Endothelial cell of umbilical vein (primary cell): ENCODE measurements at regions not wholly inside any gene's neighbourhood (a gene's known extent, or its start where the extent isn't known, plus 50 kb on each side); places are given as distances from the start of the nearest gene placed in this dataset.
"Not testable (repeated sequence)": the region's sequence is repeated elsewhere in the genome, so short reads cannot be mapped to it uniquely, and the experiment has no call there.

Experiments used
- BruUV-seq: library from RNA; stranded (reverse); fragments of 400-500 nt; replicated peaks from 2 replicates; lab custom pipeline; 2021; lab: Mats Ljungman, UMichigan
- CTCF ChIA-PET: fragments of 300-600, 350-600 bp; sonication (Branson Sonifier 250); formaldehyde crosslinking; loops from one replicate; lab custom pipeline; 2021; ENCODE audit warnings: antibody characterized with exemption, inconsistent platforms; lab: Charles Lee
- POLR2A ChIA-PET: fragments of 300-600, 350-600 bp; sonication (Branson Sonifier 250); formaldehyde crosslinking; loops from one replicate; lab custom pipeline; 2021; ENCODE audit warnings: antibody characterized with exemption, inconsistent platforms; lab: Charles Lee
- DNase-seq: peaks from one replicate; pipeline ENCODE4 v3.0.0-alpha.2; 2011; ENCODE audit warnings: low read depth, low spot score
- FAIRE-seq: peaks from 2 replicates; lab custom pipeline; 2011; peaks lifted over from hg19 to GRCh38; lab: Jason Lieb, UNC
- H2AFZ ChIP-seq: 2 replicates; pipeline ENCODE4 v1.6.0; 2012; ENCODE audit warnings: low read depth, low read length, control low read depth, inconsistent platforms
- H3K27ac ChIP-seq: 2 replicates; pipeline ENCODE4 v1.5.1; 2011; ENCODE audit warnings: low read depth, mild to moderate bottlenecking, control low read depth, low read length, moderate library complexity; ENCODE audit not compliant: insufficient read depth
- H3K27me3 ChIP-seq, 2 experiments: 2 replicates each; pipeline versions ENCODE4 v1.6.0 to v1.6.1; 2011; ENCODE audit warnings: low read length in 2 of 2, mixed read lengths in 1 of 2; ENCODE audit not compliant: control insufficient read depth in 2 of 2, insufficient read depth in 2 of 2
- H3K36me3 ChIP-seq, 2 experiments: 2 replicates in 1 of 2; 3 replicates in 1 of 2; pipeline ENCODE4 v1.5.1; 2011; ENCODE audit warnings: low read length in 2 of 2, mild to moderate bottlenecking in 1 of 2, moderate library complexity in 1 of 2; ENCODE audit not compliant: control insufficient read depth in 2 of 2, insufficient read depth in 2 of 2; ENCODE audit errors: extremely low read depth in 1 of 2
- H3K4me1 ChIP-seq: 3 replicates; pipeline ENCODE4 v1.5.1; 2011; ENCODE audit warnings: mild to moderate bottlenecking, low read length; ENCODE audit not compliant: control insufficient read depth, insufficient read depth; ENCODE audit errors: extremely low read depth
- H3K4me2 ChIP-seq: 2 replicates; pipeline ENCODE4 v1.6.1; 2011; ENCODE audit warnings: low read length, control low read depth, mixed read lengths; ENCODE audit not compliant: insufficient read depth
- H3K4me3 ChIP-seq, 3 experiments: fragments of 200-600 bp in 1 of 3; sonication (generic), shearing (Covaris generic) in 1 of 3; replicated peaks in 1 of 3; 2 replicates each; pipeline ENCODE4 v1.5.1; 2011 to 2016; ENCODE audit warnings: control low read depth in 3 of 3, low read length in 3 of 3, mild to moderate bottlenecking in 2 of 3, inconsistent platforms in 1 of 3, low read depth in 1 of 3, moderate library complexity in 1 of 3; ENCODE audit not compliant: insufficient read depth in 1 of 3
- H3K79me2 ChIP-seq: 2 replicates; pipeline ENCODE4 v1.6.0; 2012; ENCODE audit warnings: low read length, inconsistent platforms; ENCODE audit not compliant: control insufficient read depth, insufficient read depth
- H3K9ac ChIP-seq: replicated peaks from 2 replicates; pipeline ENCODE3; 2011; ENCODE audit warnings: low read length, control low read depth; ENCODE audit not compliant: insufficient read depth; ENCODE audit errors: extremely low read depth
- H3K9me1 ChIP-seq: replicated peaks from 3 replicates; pipeline ENCODE4 v1.6.0; 2011; ENCODE audit warnings: mild to moderate bottlenecking, low read length; ENCODE audit not compliant: control insufficient read depth, insufficient read depth; ENCODE audit errors: extremely low read depth
- H3K9me3 ChIP-seq: replicated peaks from 2 replicates; pipeline ENCODE4 v1.5.1; 2012; ENCODE audit warnings: low read length, inconsistent platforms; ENCODE audit not compliant: control insufficient read depth, insufficient read depth
- H4K20me1 ChIP-seq: replicated peaks from 2 replicates; pipeline ENCODE3; 2011; ENCODE audit warnings: mild to moderate bottlenecking, low read length; ENCODE audit not compliant: control insufficient read depth, insufficient read depth; ENCODE audit errors: extremely low read depth
- CTCF ChIP-seq, 2 donors: IDR thresholded peaks; 1 replicate in 1 of 2; 2 replicates in 1 of 2; pipeline ENCODE4 v1.5.1; 2011; ENCODE audit warnings: low read length in 2 of 2, mild to moderate bottlenecking in 2 of 2, moderate library complexity in 2 of 2, control low read depth in 1 of 2, inconsistent platforms in 1 of 2, low read depth in 1 of 2; ENCODE audit not compliant: insufficient read depth in 1 of 2; ENCODE audit errors: extremely low read depth in 1 of 2
- EZH2 ChIP-seq: IDR thresholded peaks from 2 replicates; pipeline ENCODE4 v1.6.1; 2012; ENCODE audit warnings: borderline replicate concordance, low read depth, mild to moderate bottlenecking, moderate library complexity, low read length, inconsistent platforms; ENCODE audit not compliant: severe bottlenecking
- FOS ChIP-seq: IDR thresholded peaks from 2 replicates; pipeline ENCODE4 v1.6.1; 2011; ENCODE audit warnings: mild to moderate bottlenecking, low read length, moderate library complexity, borderline replicate concordance; ENCODE audit not compliant: insufficient read depth
- GATA2 ChIP-seq: IDR thresholded peaks from 2 replicates; pipeline ENCODE4 v1.7.0; 2011; ENCODE audit warnings: low read depth, mild to moderate bottlenecking, moderate library complexity, mixed read lengths, low read length; ENCODE audit not compliant: insufficient read length, insufficient read depth
- JUN ChIP-seq: IDR thresholded peaks from 2 replicates; pipeline ENCODE4 v1.6.1; 2011; ENCODE audit warnings: borderline replicate concordance, low read depth; ENCODE audit not compliant: insufficient read length, insufficient read depth
- MAX ChIP-seq: IDR thresholded peaks from 2 replicates; pipeline ENCODE4 v1.6.1; 2011; ENCODE audit not compliant: insufficient read depth, insufficient read length
- MYC ChIP-seq: IDR thresholded peaks from one replicate; pipeline ENCODE4 v1.6.1; 2011; ENCODE audit warnings: mild to moderate bottlenecking, low read depth, low read length
- POLR2A ChIP-seq: IDR thresholded peaks from 2 replicates; pipeline ENCODE4 v1.6.1; 2012; ENCODE audit warnings: low read depth, mild to moderate bottlenecking, control low read depth, low read length
- POLR2AphosphoS5 ChIP-seq: IDR thresholded peaks from 2 replicates; pipeline ENCODE4 v1.6.1; 2012; ENCODE audit warnings: low read depth, mild to moderate bottlenecking, control low read depth, low read length, moderate library complexity; ENCODE audit not compliant: insufficient read depth
- dilution Hi-C: fragments of 300-500 bp; cut with MboI; formaldehyde crosslinking; loops from one replicate; pipeline ENCODE4 v1.15.0; 2019; ENCODE audit warnings: low sequenced_read_pairs; ENCODE audit not compliant: extremely low pct_ligation_motif_present
- intact Hi-C: fragments of 100-400 bp; cut with micrococcal nuclease; formaldehyde crosslinking; loops from one replicate; pipeline ENCODE4 v1.10.0; 2022

DNA sequence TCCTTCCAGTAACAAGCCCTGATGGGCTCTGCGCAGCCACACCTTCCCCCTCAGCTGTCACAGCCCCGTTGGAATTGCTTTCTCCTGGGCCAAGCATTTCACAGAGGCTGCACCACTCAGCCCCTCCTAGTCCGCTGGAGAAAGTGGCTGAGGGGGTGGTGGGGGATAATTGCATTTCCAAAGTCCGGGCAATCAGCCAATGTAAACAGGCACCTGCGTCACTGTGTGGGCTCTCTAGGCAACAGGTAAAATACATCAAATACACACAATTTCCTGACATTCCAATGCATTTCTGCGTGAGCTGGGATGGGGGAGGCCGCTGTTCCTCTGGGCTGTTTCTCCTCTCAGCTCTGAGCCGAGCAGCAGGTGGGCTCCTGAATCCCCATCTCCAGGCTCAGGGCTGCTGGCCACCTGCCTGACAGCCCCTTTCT, 281.1 kb downstream of the ADGRD1 start:
- H3K36me3 ChIP-seq, H3K27me3 ChIP-seq, H3K9me3 ChIP-seq, BruUV-seq, H3K4me3 ChIP-seq, H3K79me2 ChIP-seq, intact Hi-C loops, FAIRE-seq, CTCF ChIA-PET, H3K4me1 ChIP-seq, H3K4me2 ChIP-seq, H4K20me1 ChIP-seq, H3K27ac ChIP-seq, DNase-seq, H3K9ac ChIP-seq, POLR2A ChIA-PET, H2AFZ ChIP-seq, H3K9me1 ChIP-seq, dilution Hi-C loops: not testable (repeated sequence)

GRCh38 chr12:131235871-131236271, 282.2 kb downstream of the ADGRD1 start:
- dilution Hi-C loops = no loop called here

More at GRCh38 chr12:131235871-131236271, 282.2 kb downstream of the ADGRD1 start:
- Histone ChIP-seq H3K9me1 (no peaks in the 10 kb centered on the region), H3K36me3 (no peaks in the 10 kb centered on the region), H3K79me2 (no peaks in the 10 kb centered on the region), H3K4me2 (no peak overlapping the region), H3K4me1 (no peaks in the 10 kb centered on the region), H4K20me1 (no peaks in the 10 kb centered on the region), H3K27me3 (no peaks in the 10 kb centered on the region), H3K9ac (no peak overlapping the region), H3K27ac (no peak overlapping the region), H3K9me3 (no peaks in the 10 kb centered on the region), H2AFZ (no peak overlapping the region), H3K4me3 (no peak overlapping the region)
- ChIA-PET POLR2A (no interaction called here), CTCF (no interaction called here)
- FAIRE-seq = no peak
- no peak for TF ChIP-seq JUN
- no peak for TF ChIP-seq GATA2
- TF ChIP-seq FOS = no peak
- no peak for TF ChIP-seq POLR2AphosphoS5
- TF ChIP-seq EZH2 = no peak
- no peak for TF ChIP-seq POLR2A
- TF ChIP-seq MAX = no peak
- no peak for TF ChIP-seq MYC
- TF ChIP-seq CTCF (IDR thresholded peaks at IDR 0.05; ENCODE audit: extremely low read depth in 1 of 2, insufficient read depth in 1 of 2, low read depth in 1 of 2, low read length in 2 of 2) = no peak
- no TSS peak for BruUV-seq
- no peak for DNase-seq
- intact Hi-C loops = no loop called here
